Right renal cortex interstitium (tissue), 3 donors: ENCODE measurements at regions not wholly inside any gene's neighbourhood (a gene's known extent, or its start where the extent isn't known, plus 50 kb on each side); places are given as distances from the start of the nearest gene placed in this dataset.

Experiments
- DNase-seq, 3 donors: peaks; one replicate each; pipeline ENCODE4 v3.0.0-alpha.2; 2013; ENCODE audit warnings: low read depth in 3 of 3, low spot score in 2 of 3

GRCh38 chr12:115249671-115250278 is 565.8 kb upstream of the TBX3 start:
- no peak for DNase-seq

GRCh38 chr12:115245020-115245419 is 561.0 kb upstream of the TBX3 start:
- DNase-seq = no peak

GRCh38 chr12:115243933-115244628 is 560.1 kb upstream of the TBX3 start:
- no peak for DNase-seq

- DNase-seq = no peak
Observed at GRCh38 chr12:115240251-115240650, 556.3 kb upstream of the TBX3 start.

- no peak for DNase-seq
Observed at GRCh38 chr12:115235880-115236279, 551.9 kb upstream of the TBX3 start.

GRCh38 chr12:115233891-115234543 is 550.0 kb upstream of the TBX3 start:
- DNase-seq = no peak

- DNase-seq = no peak
Observed at GRCh38 chr12:115232455-115233156, 548.6 kb upstream of the TBX3 start.

- DNase-seq = peak; percentile 45 to 56 (median 47)
Observed at GRCh38 chr12:115230606-115231005, 546.6 kb upstream of the TBX3 start.

- DNase-seq = no peak
Observed at GRCh38 chr12:115229517-115229916, 545.5 kb upstream of the TBX3 start.

GRCh38 chr12:115228434-115228833 is 544.5 kb upstream of the TBX3 start:
- no peak for DNase-seq

- DNase-seq = no peak
Observed at GRCh38 chr12:115227137-115227615, 543.2 kb upstream of the TBX3 start.

GRCh38 chr12:115225845-115226244 is 541.9 kb upstream of the TBX3 start:
- DNase-seq = no peak

- no peak for DNase-seq
Observed at GRCh38 chr12:115223991-115224390, 540.0 kb upstream of the TBX3 start.

- no peak for DNase-seq
Observed at GRCh38 chr12:115223322-115223721, 539.3 kb upstream of the TBX3 start.

GRCh38 chr12:115222220-115222619 is 538.2 kb upstream of the TBX3 start:
- DNase-seq = no peak

GRCh38 chr12:115216301-115216700 is 532.3 kb upstream of the TBX3 start:
- no peak for DNase-seq

GRCh38 chr12:115215544-115215943 is 531.6 kb upstream of the TBX3 start:
- no peak for DNase-seq

GRCh38 chr12:115213538-115214016 is 529.6 kb upstream of the TBX3 start:
- no peak for DNase-seq

GRCh38 chr12:115213118-115213517 is 529.1 kb upstream of the TBX3 start:
- no peak for DNase-seq

- DNase-seq = no peak
Observed at GRCh38 chr12:115212356-115212755, 528.4 kb upstream of the TBX3 start.
